HPDE6-E6E7 (cell line): ENCODE measurements at regions not wholly inside any gene's neighbourhood (a gene's known extent, or its start where the extent isn't known, plus 50 kb on each side); places are given as distances from the start of the nearest gene placed in this dataset.

ENCODE experiments used
- DNase-seq: peaks from one replicate; pipeline ENCODE4 v3.0.0; 2011; ENCODE audit warnings: missing footprints; ENCODE audit errors: extremely low spot score

DNA sequence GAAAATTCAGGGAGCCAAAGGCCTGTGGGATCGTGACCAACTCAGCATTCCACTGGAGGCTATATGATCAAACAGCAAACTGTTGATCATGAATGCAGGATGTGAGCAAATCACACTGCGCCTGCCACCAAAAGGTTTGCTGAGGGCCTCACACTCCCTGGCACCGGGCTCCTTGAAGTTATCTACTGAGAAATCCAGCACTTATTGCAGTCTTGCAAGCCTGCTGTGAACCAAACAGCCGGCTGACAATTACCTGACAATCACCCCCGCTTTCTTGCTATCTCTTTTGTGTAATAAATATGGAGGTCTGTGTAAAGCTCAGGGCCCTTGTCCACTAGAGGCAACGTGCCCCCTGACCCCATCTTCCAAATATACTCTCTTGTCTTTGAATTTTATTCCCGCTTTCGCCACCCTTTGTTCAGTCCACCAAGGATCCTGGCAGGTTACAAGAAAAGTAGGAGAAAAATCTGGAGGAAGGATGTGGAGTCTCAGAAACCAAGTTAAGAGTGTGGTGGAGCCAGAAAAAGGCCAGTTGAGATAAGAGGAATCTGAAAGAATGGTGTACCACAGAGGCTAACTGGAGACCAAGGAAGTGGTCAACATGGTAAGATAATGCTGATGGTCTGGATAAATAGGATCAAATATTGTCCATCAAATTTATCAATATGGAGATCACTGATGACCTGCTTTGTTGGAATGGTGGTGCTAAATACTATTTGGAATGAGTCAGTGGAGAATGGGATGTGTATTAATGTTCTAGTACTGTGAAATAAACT is 229.2 kb downstream of the ALX1 start:
- no peak for DNase-seq

DNA sequence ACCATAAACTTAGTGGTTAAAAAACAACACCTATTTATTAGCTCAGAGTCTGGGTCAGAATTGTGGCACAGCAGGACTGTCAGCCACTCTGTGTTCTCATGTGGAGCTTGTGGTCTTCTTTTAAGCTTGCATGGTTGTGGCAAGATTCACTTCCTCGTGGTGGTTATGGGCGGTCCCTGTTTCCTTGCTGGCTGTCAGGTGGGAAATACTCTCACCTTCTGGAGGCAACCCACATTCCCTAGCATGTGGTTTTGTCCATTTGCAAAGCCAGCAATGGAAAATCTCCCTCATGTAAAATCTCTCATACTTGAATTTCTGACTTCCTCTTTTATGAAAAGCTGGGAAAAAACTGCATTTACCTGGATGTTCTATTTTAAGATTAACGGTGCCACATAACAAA is 229.8 kb downstream of the ALX1 start:
- no peak for DNase-seq

DNA sequence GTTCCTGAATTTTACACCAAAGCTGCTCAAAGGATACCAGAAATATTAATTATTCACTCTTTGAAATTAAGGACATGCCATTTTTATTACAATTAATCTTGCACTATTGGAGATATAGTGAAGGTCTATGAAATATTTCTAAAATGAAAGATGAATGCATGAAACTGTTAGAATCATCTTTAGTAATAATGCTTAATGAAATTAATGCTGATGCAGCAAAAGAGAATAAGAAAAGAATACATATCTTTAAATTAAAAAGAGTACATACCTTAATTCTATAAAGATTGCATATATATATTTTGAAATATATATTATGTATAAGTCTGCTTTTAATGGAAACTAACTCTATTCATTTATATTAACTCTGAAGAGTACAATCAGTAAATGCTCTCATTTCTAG is 236.0 kb downstream of the ALX1 start:
- DNase-seq: no peak

DNA sequence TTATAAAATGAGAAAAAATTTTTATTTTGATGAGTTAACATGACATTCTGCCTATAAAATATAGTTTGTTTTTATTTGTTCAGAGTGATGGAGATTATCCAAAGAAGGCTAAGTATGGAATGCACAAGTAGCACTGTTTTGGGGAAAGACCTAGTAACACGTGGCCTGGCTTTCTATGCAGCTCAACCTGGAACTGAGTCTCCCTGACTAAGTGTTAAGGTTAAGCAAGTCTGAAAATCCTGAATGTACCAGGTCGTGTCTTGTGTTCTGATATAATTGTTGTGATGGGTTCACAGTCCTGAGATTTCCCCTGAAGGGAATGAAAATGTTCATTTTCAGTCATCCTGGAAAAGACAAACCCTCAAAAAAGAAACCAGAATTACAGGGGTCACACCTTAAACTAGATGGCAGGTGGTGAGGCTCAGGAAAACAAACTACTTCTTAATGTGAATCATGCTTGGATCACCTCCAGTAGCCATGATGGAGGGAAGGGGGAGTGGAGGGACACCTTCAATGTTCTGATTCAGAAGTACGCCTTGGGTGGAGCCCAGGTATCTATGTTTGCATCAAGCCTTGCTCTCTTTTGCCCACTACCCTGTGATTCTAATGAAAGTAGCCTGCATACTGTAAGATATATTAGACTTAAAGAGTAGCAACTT is 236.8 kb downstream of the ALX1 start:
- peak; percentile 17 for DNase-seq

DNA sequence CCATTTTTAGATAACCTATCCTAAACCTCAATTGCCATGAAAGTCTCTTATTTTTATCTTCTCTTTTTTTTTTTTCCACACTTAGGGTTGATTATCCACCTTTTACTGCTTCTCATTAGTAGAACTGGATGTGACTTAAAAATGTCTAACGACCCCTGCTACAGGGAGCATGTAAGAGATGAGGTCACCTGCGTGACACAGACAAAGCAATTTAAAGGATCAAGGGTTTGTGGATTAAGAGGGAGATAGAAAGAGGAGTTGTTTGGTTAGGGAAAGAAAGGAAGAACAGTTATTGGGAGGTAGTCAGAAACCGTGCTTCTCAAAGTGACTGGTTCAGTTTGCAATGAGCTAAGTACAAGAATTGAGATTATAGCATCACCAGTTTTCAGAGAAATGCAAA is 239.1 kb downstream of the ALX1 start:
- no peak for DNase-seq

DNA sequence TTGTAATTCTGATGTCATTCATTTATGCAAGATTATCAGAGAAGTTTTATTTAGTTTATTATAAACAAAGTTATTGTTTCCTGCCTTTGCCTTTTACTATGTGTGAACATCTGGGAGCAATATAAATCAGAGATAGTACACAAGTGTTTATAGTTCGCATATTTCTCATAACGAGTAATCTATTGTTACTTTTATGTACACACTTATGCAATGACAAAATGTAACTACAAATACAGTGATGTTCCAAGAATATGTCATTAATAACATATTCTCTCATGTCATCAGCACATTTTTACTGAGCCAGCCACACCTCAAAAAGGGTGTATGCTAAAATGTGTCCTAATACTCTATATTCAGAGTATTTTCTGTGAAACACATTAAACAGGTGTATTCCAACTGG is 243.2 kb downstream of the ALX1 start:
- DNase-seq: no peak

DNA sequence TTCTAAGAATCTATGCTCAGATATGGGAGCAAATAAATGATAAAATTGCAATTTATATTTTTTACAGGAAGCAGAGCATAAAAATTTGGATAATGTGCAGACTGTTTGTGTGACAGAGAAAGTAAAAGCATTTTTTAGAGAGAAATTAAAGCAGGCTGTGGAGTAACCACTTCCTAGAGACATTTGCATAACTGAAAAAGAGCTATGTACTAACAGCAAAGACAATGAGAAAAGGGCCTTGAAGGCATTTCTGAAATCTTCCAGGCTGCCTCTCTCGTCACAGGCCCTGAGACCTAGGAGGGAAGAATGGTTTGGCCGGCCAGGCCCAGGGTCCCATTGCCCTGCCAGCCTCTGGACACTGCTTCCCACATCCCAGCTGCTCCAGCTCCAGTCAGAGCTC is 247.2 kb downstream of the ALX1 start:
- no peak for DNase-seq

DNA sequence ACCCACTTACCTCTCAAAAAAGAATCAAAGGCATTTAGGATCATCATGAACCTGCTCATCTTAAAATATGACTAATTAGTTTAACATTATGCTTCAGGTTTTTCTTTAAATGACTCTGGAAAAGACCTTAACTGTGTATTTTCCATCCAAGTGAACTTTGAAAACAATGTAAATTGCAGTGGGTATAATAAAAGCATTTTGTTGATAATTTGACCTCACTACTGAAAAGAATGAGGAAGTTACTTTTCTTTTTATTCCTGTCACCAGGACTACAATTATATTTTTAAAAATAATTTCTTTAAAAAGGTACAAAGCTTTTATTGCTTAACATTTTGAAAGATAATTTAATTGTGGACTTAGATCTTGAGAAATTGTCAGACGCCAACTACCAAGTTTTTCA is 249.9 kb downstream of the ALX1 start:
- no peak for DNase-seq

DNA sequence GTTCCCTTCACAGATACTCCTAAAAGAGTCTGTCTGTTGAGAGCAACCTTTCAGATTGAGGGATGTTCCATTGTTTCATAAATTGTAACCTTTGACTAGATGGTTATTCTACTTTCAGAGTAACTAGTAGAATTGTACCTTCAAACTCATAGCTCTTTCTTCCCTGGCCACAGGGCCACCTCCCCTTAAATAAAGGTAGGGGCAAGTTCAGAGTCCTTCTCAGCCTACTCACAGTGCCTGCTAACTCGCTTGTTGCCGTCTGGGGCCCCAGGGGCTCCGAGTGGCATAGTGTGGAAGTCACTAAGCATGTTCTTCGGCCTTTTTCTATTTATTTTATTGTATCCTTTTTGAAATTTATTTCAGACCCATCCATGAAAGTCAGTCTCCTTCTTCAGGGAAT is 250.4 kb downstream of the ALX1 start:
- DNase-seq: no peak

DNA sequence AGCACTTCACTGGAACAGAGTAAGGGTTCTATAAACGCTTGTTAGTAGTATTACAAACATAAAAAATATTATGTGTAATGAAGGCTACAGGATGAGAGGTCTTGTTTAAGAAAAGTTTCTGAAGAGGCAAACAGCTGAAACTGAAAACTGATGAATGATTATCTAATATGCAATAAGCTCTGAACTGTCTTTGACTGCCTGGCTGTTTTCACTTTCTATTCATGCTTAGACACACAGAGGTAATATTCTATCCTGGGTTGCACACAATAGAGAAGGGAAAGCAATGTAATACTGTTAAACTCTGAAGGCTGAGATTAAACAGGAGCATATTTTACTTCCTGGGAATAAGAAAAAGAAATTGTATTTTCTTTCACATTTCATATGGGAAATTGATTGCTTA is 251.3 kb downstream of the ALX1 start:
- no peak for DNase-seq

DNA sequence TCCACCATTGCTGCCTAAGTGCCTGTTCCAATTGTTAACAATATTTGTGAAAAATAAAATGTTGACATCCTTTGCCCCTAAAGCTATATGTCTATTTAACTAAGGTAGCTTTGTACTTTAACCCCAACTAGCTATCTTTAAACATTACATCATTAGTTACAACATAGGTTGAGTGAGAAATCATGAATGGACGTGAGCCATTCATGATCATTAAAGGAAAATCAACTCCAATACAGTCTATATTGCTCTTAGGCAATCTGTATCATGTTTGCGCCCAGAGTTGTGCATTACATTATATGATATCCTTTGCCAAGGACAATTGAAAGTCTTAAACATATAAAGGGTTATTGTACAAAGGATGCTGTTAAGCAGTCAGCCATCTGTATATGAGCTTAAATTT is 269.6 kb downstream of the ALX1 start:
- DNase-seq: no peak

DNA sequence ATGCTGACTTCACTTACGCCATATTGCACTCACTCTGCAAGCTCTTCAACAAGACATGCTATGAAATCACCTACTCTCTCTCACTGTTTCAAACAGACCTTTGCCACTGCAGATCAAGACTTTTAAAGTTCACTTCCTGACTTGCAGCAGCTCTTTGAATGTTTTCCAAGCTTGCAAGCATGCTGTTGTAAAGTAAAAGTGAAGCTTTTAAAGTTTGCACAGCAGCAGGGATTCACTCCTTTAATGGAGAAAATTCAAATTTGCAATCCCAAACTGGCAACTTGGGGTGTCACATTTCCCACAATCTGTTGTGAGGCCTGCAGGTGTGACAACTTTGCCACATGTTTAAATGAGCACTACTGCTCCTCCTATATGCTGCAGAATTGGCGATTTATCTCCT is 270.9 kb downstream of the ALX1 start:
- DNase-seq: no peak

DNA sequence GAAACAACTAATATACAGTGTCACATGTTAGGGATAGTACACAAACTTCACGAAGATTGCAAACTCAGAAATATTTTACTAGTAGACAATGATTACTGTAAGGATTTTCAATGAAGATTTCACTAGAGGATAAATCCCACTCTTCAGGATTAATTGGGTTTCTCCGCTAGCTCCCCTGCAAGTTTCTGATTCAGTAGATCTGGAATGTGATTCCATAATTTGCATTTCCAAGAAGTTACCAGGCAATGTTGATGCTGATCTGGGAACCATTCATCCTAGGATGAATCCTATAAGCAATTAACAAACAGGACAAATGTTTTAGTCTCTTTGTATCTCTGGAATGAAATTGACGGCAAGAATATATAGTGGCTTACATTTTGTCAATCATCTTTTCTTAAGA is 272.4 kb downstream of the ALX1 start:
- no peak for DNase-seq

DNA sequence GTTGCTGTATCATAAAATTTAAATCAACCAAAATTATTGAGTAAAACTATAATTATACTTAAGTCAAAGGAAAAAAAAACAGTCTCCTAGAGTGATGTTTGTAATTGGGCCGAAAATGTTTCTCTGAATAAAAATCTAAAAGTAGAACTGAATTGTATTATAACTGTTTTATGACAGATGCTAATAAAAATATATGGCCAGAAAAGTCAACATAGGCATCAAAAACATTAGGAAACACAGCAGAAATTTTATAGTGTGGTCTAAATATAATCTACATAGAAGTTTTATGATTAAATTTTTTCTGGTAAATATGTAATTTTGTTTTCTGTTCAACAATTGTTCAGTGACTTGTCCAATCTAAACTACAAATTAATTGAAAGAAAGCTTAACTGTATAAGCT is 277.8 kb downstream of the ALX1 start:
- no peak for DNase-seq

DNA sequence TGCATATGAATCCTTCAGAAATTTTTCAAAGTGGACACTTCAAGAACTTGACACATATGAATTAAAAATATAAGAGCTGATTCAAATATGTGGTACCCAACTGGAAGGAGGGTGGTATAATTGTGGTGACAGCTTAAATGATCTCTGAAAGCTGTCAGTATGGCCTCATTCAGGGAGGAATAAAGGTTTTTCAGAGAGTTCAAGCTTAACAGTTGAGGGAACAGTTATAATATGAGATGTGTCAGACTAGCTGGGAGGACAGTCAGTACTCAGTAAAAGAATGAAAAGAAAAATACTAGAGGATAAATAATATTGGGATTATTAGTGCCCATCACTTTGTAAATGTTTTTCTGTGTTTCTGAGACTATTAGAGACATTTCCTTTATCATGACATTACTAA is 277.5 kb downstream of the RASSF9 start:
- no peak for DNase-seq

DNA sequence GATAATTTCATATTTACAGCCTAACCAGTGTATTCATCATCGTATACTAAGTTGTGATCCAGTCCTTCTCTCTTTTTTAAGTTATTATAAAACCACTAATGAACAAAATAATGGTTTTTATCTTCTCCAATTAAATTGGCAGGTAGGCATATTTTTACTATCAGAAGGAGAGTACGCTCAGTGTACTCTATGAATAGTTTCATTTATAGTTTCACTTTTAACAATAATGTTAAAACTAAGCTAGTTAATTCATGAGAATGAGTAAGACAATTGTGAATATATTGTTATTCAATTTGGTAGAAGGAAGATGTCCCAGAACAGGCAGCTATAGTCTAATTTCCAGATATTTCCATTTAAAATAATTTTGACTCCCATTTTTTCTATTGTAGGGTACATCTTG is 277.1 kb downstream of the RASSF9 start:
- DNase-seq: no peak

DNA sequence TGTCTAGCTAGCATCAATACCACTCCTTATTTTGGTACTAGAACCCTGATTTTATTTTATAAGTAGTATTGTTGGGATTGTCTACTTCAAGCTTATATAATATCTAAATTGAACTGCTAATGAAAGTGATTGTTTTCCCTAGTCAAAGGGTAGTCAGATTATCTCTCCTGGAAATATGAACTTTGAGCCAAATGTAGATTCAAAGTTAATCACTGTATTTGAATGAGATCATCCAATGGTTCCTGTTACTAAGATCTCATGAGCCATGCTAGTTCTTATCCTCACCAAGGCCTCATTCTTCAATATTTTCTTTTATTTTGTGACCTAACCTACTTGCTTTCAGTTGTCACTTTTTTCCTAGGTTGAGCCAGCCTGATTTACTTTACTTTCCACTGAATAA is 276.7 kb downstream of the RASSF9 start:
- no peak for DNase-seq

DNA sequence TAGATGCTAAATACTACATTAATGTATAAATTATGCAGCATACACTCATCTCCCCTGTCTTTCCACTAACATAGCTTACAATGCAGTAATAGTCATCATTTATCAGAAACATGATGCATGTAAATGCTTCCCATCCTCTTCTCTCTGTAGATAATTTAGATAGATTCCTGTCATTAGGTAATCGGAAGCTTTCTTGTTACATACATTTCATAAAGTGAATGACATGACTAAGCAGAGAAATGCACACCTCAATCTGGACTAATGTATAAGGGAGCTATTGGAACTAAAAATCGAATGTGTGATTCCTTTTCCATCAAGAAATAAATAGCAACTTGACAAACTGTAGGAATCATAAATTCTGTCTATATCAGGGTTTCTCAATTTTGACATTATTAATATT is 273.4 kb downstream of the RASSF9 start:
- no peak for DNase-seq

DNA sequence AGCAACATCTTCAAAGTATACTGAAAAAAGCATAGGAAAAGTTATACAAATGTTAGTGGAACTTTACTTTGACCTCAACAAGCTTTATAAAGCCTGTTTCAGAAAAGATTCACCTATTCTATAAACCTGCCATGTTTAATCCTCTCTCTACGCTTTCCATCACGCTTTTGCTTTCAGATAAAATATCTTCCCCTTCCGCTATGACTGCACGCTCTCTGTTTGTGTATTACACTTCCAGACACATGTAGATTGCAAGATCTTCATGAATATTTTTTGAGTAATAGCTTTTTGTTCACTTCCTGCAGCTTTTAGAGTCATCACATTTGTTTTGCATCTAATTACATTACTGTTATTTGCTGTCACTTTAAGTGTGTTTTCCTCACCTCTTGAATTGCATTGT is 271.4 kb downstream of the RASSF9 start:
- no peak for DNase-seq

DNA sequence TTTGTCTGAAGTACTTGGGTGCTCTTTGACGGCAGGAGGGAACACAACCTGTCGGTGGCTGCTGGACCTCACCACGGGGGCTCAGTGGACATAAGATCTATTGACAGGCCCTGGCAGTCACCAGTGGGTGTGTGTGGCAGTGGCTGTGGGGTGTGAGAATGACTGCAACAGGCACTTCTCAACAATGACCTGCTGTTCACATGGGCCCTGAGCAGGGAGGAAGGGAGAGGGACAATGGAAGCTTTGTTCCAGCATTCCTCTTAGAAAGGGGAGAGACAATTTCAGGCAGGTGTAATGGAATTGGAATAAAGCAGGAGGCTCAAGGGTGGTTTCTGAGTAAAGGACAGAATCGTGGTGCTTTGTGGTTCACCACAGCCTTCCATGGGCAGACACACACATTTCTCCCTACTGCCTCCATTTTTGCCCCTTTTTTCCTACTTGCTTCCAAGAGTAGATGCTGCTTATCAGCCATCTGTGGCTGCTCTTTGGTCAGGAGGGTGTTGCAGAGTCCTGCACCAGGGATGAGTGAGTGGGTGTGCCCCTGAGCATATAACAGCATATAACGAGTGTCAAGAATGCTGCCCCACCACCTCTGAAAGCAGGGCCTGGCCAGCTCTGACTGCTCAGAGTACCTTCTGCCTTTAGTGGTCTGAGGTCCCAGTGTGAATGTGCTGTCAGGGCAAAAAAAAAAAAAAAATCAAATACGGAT is 267.7 kb downstream of the RASSF9 start:
- DNase-seq: no peak

DNA sequence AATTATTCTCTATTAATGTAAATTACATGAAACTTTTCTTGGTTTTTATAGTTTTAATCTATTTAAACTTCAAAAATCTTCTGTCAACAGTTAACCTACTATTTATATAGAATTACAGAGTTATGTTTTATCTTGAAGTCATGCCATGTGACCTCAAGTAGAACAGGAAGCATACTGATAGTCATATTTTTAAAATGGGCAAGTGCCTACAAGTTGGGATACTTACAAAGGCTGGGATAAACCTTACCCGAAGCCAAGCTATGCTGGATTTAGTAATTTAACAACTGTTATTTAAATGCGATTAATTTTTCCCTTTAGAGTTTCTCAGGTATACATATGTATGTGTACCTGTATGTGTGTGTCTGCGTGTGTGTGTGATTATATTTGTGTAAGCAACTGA is 266.9 kb downstream of the RASSF9 start:
- DNase-seq: peak; percentile 13

DNA sequence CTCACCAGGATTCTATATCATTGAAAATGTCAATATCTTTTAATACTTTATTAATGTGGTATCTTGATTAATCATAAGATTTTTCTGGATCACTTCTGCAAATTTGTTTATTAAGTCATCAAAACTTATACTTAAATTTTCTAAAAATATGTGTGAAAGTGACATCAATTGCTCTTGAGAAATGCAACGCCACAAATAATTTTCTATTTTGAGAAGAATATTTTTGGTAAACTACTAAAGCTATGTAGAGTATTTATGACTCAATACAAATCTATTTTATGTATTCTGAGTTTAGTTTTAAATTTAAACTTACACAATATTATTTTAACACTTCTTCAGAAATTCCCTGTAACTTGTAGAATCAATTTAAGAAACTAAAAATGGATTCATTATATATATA is 263.3 kb downstream of the RASSF9 start:
- no peak for DNase-seq

DNA sequence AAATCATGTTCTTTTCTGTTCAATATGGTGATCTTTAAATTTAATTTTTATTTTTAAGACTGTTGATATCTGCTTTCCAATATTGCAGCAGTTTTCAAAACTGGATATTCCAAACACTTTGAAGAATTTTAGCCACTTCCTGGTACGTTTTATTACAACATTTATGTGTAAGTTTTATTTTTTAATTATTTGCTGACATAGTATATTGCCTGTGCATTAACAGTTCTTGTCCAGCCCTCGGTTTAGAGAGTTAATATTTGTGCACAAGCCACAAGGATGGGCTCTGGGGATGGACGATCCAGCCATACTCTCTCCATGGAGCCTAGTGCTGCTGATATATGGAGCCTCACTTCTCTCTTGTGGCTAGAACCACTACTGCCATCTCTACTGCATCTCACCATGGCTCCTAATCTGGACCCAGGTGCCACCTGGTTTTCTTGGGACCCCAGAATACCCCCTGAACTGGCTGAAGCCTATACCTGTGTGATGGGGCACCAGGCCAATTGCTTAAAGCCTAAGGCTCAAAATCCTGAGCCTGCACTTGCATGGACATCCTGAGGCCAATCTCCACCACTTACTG is 262.5 kb downstream of the RASSF9 start:
- DNase-seq: no peak
